Ovary (tissue), 7 donors: ENCODE measurements at regions not wholly inside any gene's neighbourhood (a gene's known extent, or its start where the extent isn't known, plus 50 kb on each side); places are given as distances from the start of the nearest gene placed in this dataset.

Source experiments
- DNase-seq, 5 donors: peaks; one replicate each; pipeline ENCODE4 v3.0.0-alpha.2; 2019 to 2020
- H3K27ac ChIP-seq, 2 donors: fragments of 200-600 bp; one replicate each; pipeline versions ENCODE4 v1.5.1 to v1.8.0; 2019 to 2022
- H3K27me3 ChIP-seq: fragments of 200-600 bp; one replicate; pipeline ENCODE4 v1.8.0; 2022
- H3K36me3 ChIP-seq: fragments of 200-600 bp; sonication (generic); one replicate; pipeline ENCODE4 v1.5.1; 2019
- H3K4me1 ChIP-seq: one replicate; pipeline ENCODE4 v1.8.1; 2013; ENCODE audit warnings: mild to moderate bottlenecking, moderate library complexity; ENCODE audit not compliant: insufficient read depth
- H3K4me3 ChIP-seq: fragments of 200-600 bp; sonication (generic); one replicate; pipeline ENCODE4 v1.5.1; 2017
- H3K9me3 ChIP-seq, 2 donors: fragments of 200-600 bp in 1 of 2; sonication (generic) in 1 of 2; one replicate each; pipeline versions ENCODE4 v1.5.1 to v1.8.1; 2013 to 2019; ENCODE audit warnings: mild to moderate bottlenecking in 1 of 2, moderate library complexity in 1 of 2
- EP300 ChIP-seq: sonication (generic); formaldehyde crosslinking; IDR thresholded peaks from one replicate; pipeline ENCODE4 v1.6.1; 2017; ENCODE audit warnings: antibody characterized with exemption
- POLR2A ChIP-seq: fragments of 450-650 bp; IDR thresholded peaks from one replicate; pipeline ENCODE4 v1.6.1; 2017; ENCODE audit warnings: antibody characterized with exemption, mild to moderate bottlenecking, moderate library complexity
- WGBS, 3 donors: extraction: QIAGEN DNeasy Blood & Tissue Kit in 1 of 3; methylation state at CpG; one replicate each; pipeline versions ENCODE4 v1.1.5 to v1.1.7; 2013 to 2017; 5-methylcytosine and 5-hydroxymethylcytosine counted together
- intact Hi-C, 4 donors: fragments of 100-400 bp; cut with DNase I; formaldehyde crosslinking; loops; one replicate each; pipeline versions ENCODE4 v1.11.0 to v1.15.1; 2022 to 2023
- TF ChIP-seq, protein P1 (sequence below), 3 donors: fragments of 450-650 bp in 2 of 3; fragments of 200-600 bp in 1 of 3; IDR thresholded peaks; one replicate each; pipeline versions ENCODE4 v1.5.1 to v1.8.0; 2016 to 2022; ENCODE audit warnings: antibody characterized with exemption in 3 of 3, mild to moderate bottlenecking in 1 of 3
- donor health status: DM: no; HTN: no; CAD: no; lungs with moderate emphysema.
- donor health status: DM: no; HTN: no; CAD: no.
- donor health status: Bipolar disorder and iron deficiency.
- donor health status: DM: no; HTN: no; CAD: no.
- donor health status: DM: yes; HTN: yes; CAD: no.

- TF ChIP-seq, protein P1, sequence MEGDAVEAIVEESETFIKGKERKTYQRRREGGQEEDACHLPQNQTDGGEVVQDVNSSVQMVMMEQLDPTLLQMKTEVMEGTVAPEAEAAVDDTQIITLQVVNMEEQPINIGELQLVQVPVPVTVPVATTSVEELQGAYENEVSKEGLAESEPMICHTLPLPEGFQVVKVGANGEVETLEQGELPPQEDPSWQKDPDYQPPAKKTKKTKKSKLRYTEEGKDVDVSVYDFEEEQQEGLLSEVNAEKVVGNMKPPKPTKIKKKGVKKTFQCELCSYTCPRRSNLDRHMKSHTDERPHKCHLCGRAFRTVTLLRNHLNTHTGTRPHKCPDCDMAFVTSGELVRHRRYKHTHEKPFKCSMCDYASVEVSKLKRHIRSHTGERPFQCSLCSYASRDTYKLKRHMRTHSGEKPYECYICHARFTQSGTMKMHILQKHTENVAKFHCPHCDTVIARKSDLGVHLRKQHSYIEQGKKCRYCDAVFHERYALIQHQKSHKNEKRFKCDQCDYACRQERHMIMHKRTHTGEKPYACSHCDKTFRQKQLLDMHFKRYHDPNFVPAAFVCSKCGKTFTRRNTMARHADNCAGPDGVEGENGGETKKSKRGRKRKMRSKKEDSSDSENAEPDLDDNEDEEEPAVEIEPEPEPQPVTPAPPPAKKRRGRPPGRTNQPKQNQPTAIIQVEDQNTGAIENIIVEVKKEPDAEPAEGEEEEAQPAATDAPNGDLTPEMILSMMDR (IDR thresholded peaks at IDR 0.05): no peak
- TF ChIP-seq POLR2A (no peak), EP300 (no peak)
- H3K4me3 ChIP-seq: no peak overlapping the region
- H3K27me3 ChIP-seq: no peaks in the 10 kb centered on the region
- no peaks in the 10 kb centered on the region for H3K36me3 ChIP-seq
- no peak for DNase-seq
- intact Hi-C loops: no loop called here
- no peaks in the 10 kb centered on the region for H3K9me3 ChIP-seq
- WGBS, 3 donors: 97 to 100% (median 98%) methylated on average over 1 of the region's 1 CpG
- no peak overlapping the region for H3K27ac ChIP-seq
- no peaks in the 10 kb centered on the region for H3K4me1 ChIP-seq
Measured at GRCh38 chr1:58214674-58215073, 331.9 kb downstream of the OMA1 start.

GRCh38 chr1:58211869-58212268 is 334.7 kb downstream of the OMA1 start:
- H3K27me3 ChIP-seq: no peaks in the 10 kb centered on the region
- no peaks in the 10 kb centered on the region for H3K36me3 ChIP-seq
- intact Hi-C loops: no loop called here
- H3K4me1 ChIP-seq: no peaks in the 10 kb centered on the region
- TF ChIP-seq, protein P1 (IDR thresholded peaks at IDR 0.05): no peak
- TF ChIP-seq POLR2A (no peak), EP300 (no peak)
- no peaks in the 10 kb centered on the region for H3K9me3 ChIP-seq
- no peak overlapping the region for H3K4me3 ChIP-seq
- H3K27ac ChIP-seq: no peak overlapping the region
- DNase-seq: no peak
- WGBS, 3 donors: 17 to 22% (median 21%) methylated on average over 3 of the region's 3 CpGs

DNA sequence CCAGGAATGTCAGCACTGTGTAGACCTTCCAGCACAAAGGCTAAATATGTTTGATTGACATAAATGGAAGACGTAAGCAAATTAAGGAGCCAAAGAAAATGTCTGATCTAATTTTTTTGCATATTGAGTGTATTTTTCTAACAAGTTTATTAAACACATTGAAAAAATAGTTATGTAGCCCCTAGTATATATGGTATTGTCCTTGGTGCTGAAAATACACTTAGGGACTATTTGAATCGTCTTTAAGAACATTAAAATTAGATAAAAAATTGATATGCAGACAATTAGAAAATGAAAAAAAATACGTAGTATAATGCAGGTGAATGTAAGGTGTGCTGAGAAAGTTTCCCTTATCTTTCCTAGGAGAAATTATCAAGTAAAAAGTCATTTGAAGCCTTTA is 337.0 kb downstream of the OMA1 start:
- H3K36me3 ChIP-seq: no peaks in the 10 kb centered on the region
- WGBS, 3 donors: 45 to 56% (median 48%) methylated on average over 3 of the region's 3 CpGs
- no peaks in the 10 kb centered on the region for H3K9me3 ChIP-seq
- no peaks in the 10 kb centered on the region for H3K27me3 ChIP-seq
- TF ChIP-seq POLR2A (no peak), EP300 (no peak)
- TF ChIP-seq, protein P1 (IDR thresholded peaks at IDR 0.05): no peak
- DNase-seq: no peak
- no peaks in the 10 kb centered on the region for H3K4me1 ChIP-seq
- intact Hi-C loops: no loop called here
- no peak overlapping the region for H3K4me3 ChIP-seq
- H3K27ac ChIP-seq: no peak overlapping the region

GRCh38 chr1:58206749-58207148 is 339.8 kb downstream of the OMA1 start:
- 87 to 94% (median 90%) methylated on average over 1 of the region's 1 CpG for WGBS, 3 donors
- DNase-seq: no peak
- intact Hi-C loops: no loop called here

More at GRCh38 chr1:58206749-58207148, 339.8 kb downstream of the OMA1 start:
- Histone ChIP-seq H3K36me3 (no peaks in the 10 kb centered on the region), H3K4me3 (no peak overlapping the region), H3K4me1 (no peaks in the 10 kb centered on the region), H3K27me3 (no peaks in the 10 kb centered on the region), H3K9me3 (no peaks in the 10 kb centered on the region), H3K27ac (no peak overlapping the region)
- TF ChIP-seq POLR2A: no peak
- TF ChIP-seq, protein P1 (IDR thresholded peaks at IDR 0.05): no peak
- TF ChIP-seq EP300: no peak
